Chondrocyte (in vitro differentiated cells): ENCODE measurements at regions not wholly inside any gene's neighbourhood (a gene's known extent, or its start where the extent isn't known, plus 50 kb on each side); places are given as distances from the start of the nearest gene placed in this dataset.

Experiments used
- DNase-seq: peaks from one replicate; pipeline ENCODE4 v3.0.0; 2021; ENCODE audit warnings: mixed read lengths, low spot score
- H3K27ac Mint-ChIP-seq: one replicate; pipeline ENCODE4 v1.8.0; 2021; ENCODE audit warnings: mild to moderate bottlenecking, moderate library complexity, mixed read lengths; ENCODE audit not compliant: unreplicated experiment
- H3K27me3 Mint-ChIP-seq: 2 replicates; pipeline ENCODE4 v1.8.0; 2021; ENCODE audit warnings: low read depth, mixed read lengths
- H3K36me3 Mint-ChIP-seq: 2 replicates; pipeline ENCODE4 v1.8.0; 2021; ENCODE audit warnings: low read depth, mixed read lengths
- H3K4me1 Mint-ChIP-seq: 2 replicates; pipeline ENCODE4 v1.8.0; 2021; ENCODE audit warnings: low read depth, mild to moderate bottlenecking, mixed read lengths
- H3K4me3 Mint-ChIP-seq: one replicate; pipeline ENCODE4 v1.8.0; 2021; ENCODE audit warnings: mild to moderate bottlenecking, moderate library complexity, mixed read lengths; ENCODE audit not compliant: unreplicated experiment
- H3K9me3 Mint-ChIP-seq: 2 replicates; pipeline ENCODE4 v1.8.0; 2021; ENCODE audit warnings: low read depth, mixed read lengths
- TF ChIP-seq, protein P1 (sequence below): fragments of 200-600 bp; sonication (generic); IDR thresholded peaks from 2 replicates; pipeline ENCODE4 v1.5.0; 2021; ENCODE audit warnings: antibody characterized with exemption, mild to moderate bottlenecking, moderate library complexity

DNA sequence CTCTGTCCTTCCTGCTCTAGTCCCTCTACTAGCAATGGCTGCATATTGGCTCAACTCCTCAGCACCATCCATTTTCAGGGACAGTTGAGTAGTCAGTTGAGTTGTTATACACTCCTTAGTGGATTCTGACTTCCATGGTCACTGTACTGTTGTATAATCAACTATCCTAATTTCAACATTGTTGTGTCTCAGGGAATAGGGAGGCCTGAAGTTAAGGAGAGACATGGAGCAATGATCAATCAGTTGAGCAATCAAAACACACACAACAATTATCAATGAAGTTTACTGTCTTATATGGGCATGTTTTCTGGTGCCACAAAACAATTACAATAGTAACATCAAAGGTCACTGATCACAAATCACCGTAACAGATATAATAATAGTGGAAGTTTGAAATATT, 255.9 kb downstream of the KCNC2 start:
- Mint-ChIP-seq H3K27me3 (peaks cover 2% of the 10 kb centered on the region), H3K4me1 (no peaks in the 10 kb centered on the region), H3K9me3 (peaks cover 31% of the 10 kb centered on the region), H3K36me3 (no peaks in the 10 kb centered on the region), H3K4me3 (no peak overlapping the region), H3K27ac (no peak overlapping the region)
- no peak for DNase-seq
- TF ChIP-seq, protein P1, sequence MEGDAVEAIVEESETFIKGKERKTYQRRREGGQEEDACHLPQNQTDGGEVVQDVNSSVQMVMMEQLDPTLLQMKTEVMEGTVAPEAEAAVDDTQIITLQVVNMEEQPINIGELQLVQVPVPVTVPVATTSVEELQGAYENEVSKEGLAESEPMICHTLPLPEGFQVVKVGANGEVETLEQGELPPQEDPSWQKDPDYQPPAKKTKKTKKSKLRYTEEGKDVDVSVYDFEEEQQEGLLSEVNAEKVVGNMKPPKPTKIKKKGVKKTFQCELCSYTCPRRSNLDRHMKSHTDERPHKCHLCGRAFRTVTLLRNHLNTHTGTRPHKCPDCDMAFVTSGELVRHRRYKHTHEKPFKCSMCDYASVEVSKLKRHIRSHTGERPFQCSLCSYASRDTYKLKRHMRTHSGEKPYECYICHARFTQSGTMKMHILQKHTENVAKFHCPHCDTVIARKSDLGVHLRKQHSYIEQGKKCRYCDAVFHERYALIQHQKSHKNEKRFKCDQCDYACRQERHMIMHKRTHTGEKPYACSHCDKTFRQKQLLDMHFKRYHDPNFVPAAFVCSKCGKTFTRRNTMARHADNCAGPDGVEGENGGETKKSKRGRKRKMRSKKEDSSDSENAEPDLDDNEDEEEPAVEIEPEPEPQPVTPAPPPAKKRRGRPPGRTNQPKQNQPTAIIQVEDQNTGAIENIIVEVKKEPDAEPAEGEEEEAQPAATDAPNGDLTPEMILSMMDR = no peak

DNA sequence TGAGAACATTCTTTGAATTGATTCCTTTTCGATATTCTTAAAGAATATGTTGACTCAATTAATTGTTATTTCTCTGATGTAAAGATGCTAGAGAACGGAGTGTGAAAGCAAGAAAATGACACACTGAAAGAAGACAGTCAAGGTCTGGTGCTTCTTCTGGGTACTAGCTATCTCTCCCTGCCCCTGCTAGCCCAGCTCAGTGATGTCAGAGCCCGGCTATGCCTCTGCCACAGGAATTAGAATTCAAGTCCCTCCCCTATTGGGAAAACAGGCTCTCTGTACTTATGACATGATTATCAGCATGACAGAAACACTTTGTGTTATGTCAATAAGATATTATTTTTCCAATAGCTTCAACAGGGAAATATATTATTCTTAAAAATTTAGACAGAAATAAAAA, 252.4 kb downstream of the KCNC2 start:
- no peaks in the 10 kb centered on the region for H3K36me3 Mint-ChIP-seq
- peaks cover 2% of the 10 kb centered on the region for H3K27me3 Mint-ChIP-seq

DNA sequence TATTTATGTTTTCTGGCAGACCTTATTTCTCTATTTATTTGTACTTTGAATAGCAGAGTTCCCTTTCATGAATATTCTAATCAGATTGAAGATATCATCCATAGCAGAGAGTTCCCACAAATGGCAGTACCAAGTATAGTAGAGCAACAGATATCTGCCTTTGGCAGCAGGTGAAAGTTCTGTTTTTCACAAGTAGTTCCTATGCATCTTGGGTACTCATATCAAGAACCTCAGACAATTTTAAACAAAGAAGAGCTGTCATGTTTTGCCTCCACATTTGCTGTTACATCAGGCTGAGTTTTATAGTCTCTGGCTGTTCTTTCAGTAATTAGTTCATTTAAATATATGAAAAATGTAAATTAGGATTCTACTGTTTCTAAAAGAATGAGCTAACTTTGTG, 252.0 kb downstream of the KCNC2 start:
- no peak for DNase-seq
- Mint-ChIP-seq H3K27me3 (peaks cover 2% of the 10 kb centered on the region), H3K27ac (no peak overlapping the region), H3K36me3 (no peaks in the 10 kb centered on the region), H3K4me3 (no peak overlapping the region), H3K4me1 (no peaks in the 10 kb centered on the region), H3K9me3 (peaks cover 19% of the 10 kb centered on the region)
- TF ChIP-seq, protein P1 = no peak

More for the DNA sequence above, 252.4 kb downstream of the KCNC2 start:
- no peaks in the 10 kb centered on the region for H3K4me1 Mint-ChIP-seq
- H3K4me3 Mint-ChIP-seq = no peak overlapping the region
- no peak for DNase-seq
- H3K9me3 Mint-ChIP-seq = peaks cover 22% of the 10 kb centered on the region
- H3K27ac Mint-ChIP-seq = no peak overlapping the region
- TF ChIP-seq, protein P1 = no peak

- H3K4me1 Mint-ChIP-seq = no peaks in the 10 kb centered on the region
- H3K36me3 Mint-ChIP-seq = no peaks in the 10 kb centered on the region
- peaks cover 13% of the 10 kb centered on the region for H3K9me3 Mint-ChIP-seq
- TF ChIP-seq, protein P1 = no peak
- H3K27ac Mint-ChIP-seq = no peak overlapping the region
- peaks cover 5% of the 10 kb centered on the region for H3K27me3 Mint-ChIP-seq
- H3K4me3 Mint-ChIP-seq = no peak overlapping the region
- no peak for DNase-seq
These were observed 250.0 kb downstream of the KCNC2 start for GRCh38 chr12:74959657-74960056.

DNA sequence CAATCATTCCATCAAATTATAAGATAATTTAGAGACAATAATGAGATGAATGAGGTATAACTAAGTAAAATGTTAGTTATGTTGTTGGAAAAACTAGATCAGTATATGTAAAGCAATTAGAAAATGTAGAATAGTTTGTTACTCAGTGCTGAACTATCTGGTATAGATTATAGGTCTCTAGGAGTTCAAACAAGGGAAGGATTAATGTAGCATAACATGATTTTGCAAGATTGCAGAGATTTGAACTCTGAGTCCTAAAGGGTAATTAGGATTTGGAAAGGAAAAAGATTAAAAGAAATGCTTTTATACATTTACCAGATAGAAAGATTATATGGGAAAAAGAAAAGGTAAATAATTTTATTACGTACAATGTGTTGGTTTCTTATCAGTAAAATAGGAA, 246.3 kb downstream of the KCNC2 start:
- no peak for DNase-seq
- H3K36me3 Mint-ChIP-seq = no peaks in the 10 kb centered on the region
- no peak overlapping the region for H3K4me3 Mint-ChIP-seq
- H3K27me3 Mint-ChIP-seq = peaks cover 5% of the 10 kb centered on the region
- peaks cover 3% of the 10 kb centered on the region for H3K9me3 Mint-ChIP-seq
- H3K4me1 Mint-ChIP-seq = no peaks in the 10 kb centered on the region
- no peak overlapping the region for H3K27ac Mint-ChIP-seq
- TF ChIP-seq, protein P1 = no peak
